ENCODE measurements at regions not wholly inside any gene's neighbourhood (a gene's known extent, or its start where the extent isn't known, plus 50 kb on each side); places are given as distances from the start of the nearest gene placed in this dataset.

GRCh38 chrX:74090049-74090448 is 213.9 kb upstream of the ZCCHC13 start:
- H2AFZ ChIP-seq (ENCODE audit: low read depth, low read length, poor library complexity, severe bottlenecking): no peak overlapping the region
- H3K9me3 ChIP-seq (ENCODE audit: control insufficient read depth in 1 of 2, insufficient read depth in 1 of 2, low read depth in 1 of 2, low read length in 2 of 2): no peaks in the 10 kb centered on the region
- intact Hi-C loops (cut with micrococcal nuclease): no loop called here
- H4K20me1 ChIP-seq (ENCODE audit: insufficient read depth): no peaks in the 10 kb centered on the region
- no peak overlapping the region for H3K27ac ChIP-seq (ENCODE audit: low read depth, low read length)
- H3K9ac ChIP-seq (ENCODE audit: low read length): no peak overlapping the region
- ATAC-seq (no peak), DNase-seq (ENCODE audit: low read depth, low spot score) (no peak)
- no peak overlapping the region for H3K4me3 ChIP-seq (replicated peaks in 1 of 2; ENCODE audit: low read depth in 1 of 2, low read length in 2 of 2)
- H3K27me3 ChIP-seq (ENCODE audit: insufficient read depth, low read length): no peaks in the 10 kb centered on the region
- TF ChIP-seq JUND (IDR thresholded peaks at IDR 0.05): no peak
- no peak for TF ChIP-seq SP1 (IDR thresholded peaks at IDR 0.05; ENCODE audit: low read depth)
- no peak for TF ChIP-seq SRF (IDR thresholded peaks at IDR 0.05; ENCODE audit: low read depth)
- no peak for TF ChIP-seq YY1 (IDR thresholded peaks at IDR 0.05; ENCODE audit: extremely low read depth, insufficient replicate concordance, low read depth, low read length)
- TF ChIP-seq POLR2A (IDR thresholded peaks at IDR 0.05; ENCODE audit: borderline replicate concordance, extremely low read depth, insufficient read depth, insufficient read length): no peak
- no peak for TF ChIP-seq MAX (IDR thresholded peaks at IDR 0.05)
- no peaks in the 10 kb centered on the region for H3K4me1 ChIP-seq (ENCODE audit: control insufficient read depth in 1 of 2, insufficient read depth in 2 of 2, low read length in 2 of 2)
- no peaks in the 10 kb centered on the region for H3K9me2 ChIP-seq (ENCODE audit: insufficient read depth)
- no TSS peak for BruUV-seq (replicated peaks)
- ChIA-PET RAD21 (ENCODE audit: low non-redundant PET in 1 of 2, low total read pairs in 2 of 2, uncharacterized antibody in 2 of 2, unreplicated experiment in 2 of 2) (no interaction called here), CTCF (no interaction called here), POLR2A (no interaction called here)
- no peak overlapping the region for H3K4me2 ChIP-seq (ENCODE audit: low read length)
- H3K36me3 ChIP-seq (ENCODE audit: control insufficient read depth in 1 of 2, insufficient read depth in 2 of 2, low read length in 2 of 2): no peaks in the 10 kb centered on the region
- H3K79me2 ChIP-seq (ENCODE audit: insufficient read depth, low read length): no peaks in the 10 kb centered on the region

- no peak overlapping the region for H2AFZ ChIP-seq (ENCODE audit: low read depth, low read length, poor library complexity, severe bottlenecking)
- ChIA-PET POLR2A (no interaction called here), RAD21 (ENCODE audit: low non-redundant PET in 1 of 2, low total read pairs in 2 of 2, uncharacterized antibody in 2 of 2, unreplicated experiment in 2 of 2) (no interaction called here), CTCF (no interaction called here)
- no peak overlapping the region for H3K9ac ChIP-seq (ENCODE audit: low read length)
- H3K4me3 ChIP-seq (replicated peaks in 1 of 2; ENCODE audit: low read depth in 1 of 2, low read length in 2 of 2): no peak overlapping the region
- no peaks in the 10 kb centered on the region for H3K79me2 ChIP-seq (ENCODE audit: insufficient read depth, low read length)
- no TSS peak for BruUV-seq (replicated peaks)
- no peak overlapping the region for H3K4me2 ChIP-seq (ENCODE audit: low read length)
- DNase-seq (ENCODE audit: low read depth, low spot score): no peak
- H3K4me1 ChIP-seq (ENCODE audit: control insufficient read depth in 1 of 2, insufficient read depth in 2 of 2, low read length in 2 of 2): no peaks in the 10 kb centered on the region
- no peaks in the 10 kb centered on the region for H3K9me3 ChIP-seq (ENCODE audit: control insufficient read depth in 1 of 2, insufficient read depth in 1 of 2, low read depth in 1 of 2, low read length in 2 of 2)
- H3K36me3 ChIP-seq (ENCODE audit: control insufficient read depth in 1 of 2, insufficient read depth in 2 of 2, low read length in 2 of 2): no peaks in the 10 kb centered on the region
- H3K27ac ChIP-seq (ENCODE audit: low read depth, low read length): no peak overlapping the region
- H3K9me2 ChIP-seq (ENCODE audit: insufficient read depth): no peaks in the 10 kb centered on the region
- H4K20me1 ChIP-seq (ENCODE audit: insufficient read depth): no peaks in the 10 kb centered on the region
- intact Hi-C loops (cut with micrococcal nuclease): no loop called here
- ATAC-seq: no peak
- no peaks in the 10 kb centered on the region for H3K27me3 ChIP-seq (ENCODE audit: insufficient read depth, low read length)
- no peak for TF ChIP-seq SIN3A (IDR thresholded peaks at IDR 0.05; ENCODE audit: low read depth)
- TF ChIP-seq JUND (IDR thresholded peaks at IDR 0.05): no peak
- no peak for TF ChIP-seq FOSL1 (IDR thresholded peaks at IDR 0.05; ENCODE audit: low read depth)
- TF ChIP-seq YY1 (IDR thresholded peaks at IDR 0.05; ENCODE audit: extremely low read depth, insufficient replicate concordance, low read depth, low read length): no peak
- no peak for TF ChIP-seq EZH2 (IDR thresholded peaks at IDR 0.05)
- TF ChIP-seq SP1 (IDR thresholded peaks at IDR 0.05; ENCODE audit: low read depth): no peak
- TF ChIP-seq CBX3 (IDR thresholded peaks at IDR 0.05; ENCODE audit: low read depth): no peak
- no peak for TF ChIP-seq ZBTB33 (IDR thresholded peaks at IDR 0.05; ENCODE audit: extremely low read depth, insufficient replicate concordance, low read length)
- no peak for TF ChIP-seq SRF (IDR thresholded peaks at IDR 0.05; ENCODE audit: low read depth)
- no peak for TF ChIP-seq TCF7L2 (IDR thresholded peaks at IDR 0.05; ENCODE audit: borderline replicate concordance, extremely low read depth, insufficient read depth, insufficient read length)
- no peak for TF ChIP-seq RAD21 (IDR thresholded peaks at IDR 0.05; ENCODE audit: low read depth)
- TF ChIP-seq CEBPB (IDR thresholded peaks at IDR 0.05; ENCODE audit: low read depth): no peak
- no peak for TF ChIP-seq ELF1 (IDR thresholded peaks at IDR 0.05; ENCODE audit: borderline replicate concordance, low read depth)
- no peak for TF ChIP-seq EGR1 (IDR thresholded peaks at IDR 0.05; ENCODE audit: low read depth)
- TF ChIP-seq EZH2phosphoT487 (IDR thresholded peaks at IDR 0.05; ENCODE audit: borderline replicate concordance): no peak
- no peak for TF ChIP-seq ZNF274 (IDR thresholded peaks at IDR 0.05; ENCODE audit: low read depth, low read length)
- TF ChIP-seq MAX (IDR thresholded peaks at IDR 0.05): no peak
- no peak for TF ChIP-seq POLR2AphosphoS5 (IDR thresholded peaks at IDR 0.05; ENCODE audit: low read depth, low read length)
These were observed 218.2 kb upstream of the ZCCHC13 start for GRCh38 chrX:74085642-74086236.
